Dedifferentiated amniotic fluid mesenchymal stem cell (primary cell): ENCODE measurements at regions not wholly inside any gene's neighbourhood (a gene's known extent, or its start where the extent isn't known, plus 50 kb on each side); places are given as distances from the start of the nearest gene placed in this dataset.
"Not testable (repeated sequence)": the region's sequence is repeated elsewhere in the genome, so short reads cannot be mapped to it uniquely, and the experiment has no call there.

Experiments
- DNase-seq: peaks from one replicate; pipeline ENCODE4 v3.0.0-alpha.2; 2016; ENCODE audit errors: extremely low spot score

GRCh38 chr6:152811785-152812184, 61.2 kb downstream of the VIP start:
- DNase-seq = no peak

GRCh38 chr6:152815230-152815872, 64.8 kb downstream of the VIP start:
- DNase-seq = no peak

- DNase-seq = no peak
Measured at GRCh38 chr6:152816055-152816454, 65.5 kb downstream of the VIP start.

- DNase-seq = no peak
Measured at GRCh38 chr6:152821525-152821924, 70.9 kb downstream of the VIP start.

- DNase-seq = no peak
Measured at GRCh38 chr6:152824666-152825065, 74.1 kb downstream of the VIP start.

- DNase-seq = no peak
Measured at GRCh38 chr6:152828431-152828830, 77.8 kb downstream of the VIP start.

GRCh38 chr6:152834366-152834765, 83.8 kb downstream of the VIP start:
- DNase-seq = not testable (repeated sequence)

GRCh38 chr6:152836523-152836922, 85.9 kb downstream of the VIP start:
- DNase-seq = no peak

GRCh38 chr6:152845421-152845820, 94.8 kb downstream of the VIP start:
- DNase-seq = no peak

GRCh38 chr6:152846825-152847224, 96.2 kb downstream of the VIP start:
- no peak for DNase-seq

- no peak for DNase-seq
Measured at GRCh38 chr6:152848919-152849318, 98.3 kb downstream of the VIP start.

- DNase-seq = no peak
Measured at GRCh38 chr6:152854086-152854795, 103.6 kb downstream of the VIP start.

- DNase-seq = no peak
Measured at GRCh38 chr6:152858141-152858540, 107.5 kb downstream of the VIP start.

- DNase-seq = no peak
Measured at GRCh38 chr6:152859225-152859624, 108.6 kb downstream of the VIP start.

GRCh38 chr6:152863618-152864326, 113.2 kb downstream of the VIP start:
- DNase-seq = peak; percentile 59

GRCh38 chr6:152874267-152874666, 108.6 kb downstream of the FBXO5 start:
- DNase-seq = no peak

GRCh38 chr6:152874846-152875568, 107.8 kb downstream of the FBXO5 start:
- no peak for DNase-seq

- no peak for DNase-seq
Measured at GRCh38 chr6:152879681-152880080, 103.2 kb downstream of the FBXO5 start.

- no peak for DNase-seq
Measured at GRCh38 chr6:152893187-152893586, 89.7 kb downstream of the FBXO5 start.

- DNase-seq = no peak
Measured at GRCh38 chr6:152896923-152897322, 85.9 kb downstream of the FBXO5 start.

GRCh38 chr6:152897807-152898399, 84.9 kb downstream of the FBXO5 start:
- DNase-seq = peak; percentile 44

- DNase-seq = no peak
Measured at GRCh38 chr6:152904678-152905077, 78.2 kb downstream of the FBXO5 start.
